Fibroblast of skin of right biceps (primary cell): ENCODE measurements at regions not wholly inside any gene's neighbourhood (a gene's known extent, or its start where the extent isn't known, plus 50 kb on each side); places are given as distances from the start of the nearest gene placed in this dataset.

Experiments used
- DNase-seq: peaks from one replicate; pipeline ENCODE4 v3.0.0-alpha.2; 2013

- DNase-seq: no peak
Measured at GRCh38 chr10:2130705-2131305, 393.5 kb upstream of the ADARB2 start.

DNA sequence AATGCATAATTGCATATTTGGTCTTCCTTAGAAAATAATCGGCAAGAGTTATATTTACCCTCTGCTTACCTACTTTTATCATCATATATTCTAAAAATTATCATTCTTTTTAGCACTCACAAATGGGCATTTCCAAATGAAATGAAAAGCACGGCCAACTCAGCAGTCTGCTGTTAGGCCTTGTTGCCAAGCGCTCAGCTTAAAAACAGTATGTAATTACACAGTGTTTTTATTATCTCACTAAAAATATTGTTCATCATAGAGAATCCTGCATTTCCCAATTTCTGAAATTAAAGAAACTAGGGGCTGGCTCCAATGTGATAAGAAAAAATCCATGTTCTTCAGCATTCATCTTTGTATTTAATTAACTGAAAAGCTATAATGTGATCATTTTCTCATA lies 391.7 kb upstream of the ADARB2 start:
- DNase-seq: no peak

DNA sequence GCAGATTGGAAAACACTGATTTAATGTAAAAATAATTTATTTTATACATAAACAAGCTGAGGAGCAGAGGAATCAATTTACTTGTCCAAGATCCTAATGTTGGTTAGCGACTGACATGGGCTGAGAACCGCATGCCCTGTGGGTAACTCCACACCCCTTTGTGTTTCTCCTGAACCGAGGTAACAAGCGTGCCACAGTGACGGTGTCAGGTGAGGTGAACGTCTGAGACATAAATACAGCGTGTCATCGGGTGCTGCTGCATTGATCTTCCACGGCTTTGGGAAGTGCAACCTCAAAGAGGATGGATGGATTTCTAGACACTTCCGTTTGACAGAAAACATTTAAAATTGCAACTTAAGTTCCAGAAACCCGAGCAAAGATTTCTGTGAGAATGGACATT lies 386.8 kb upstream of the ADARB2 start:
- no peak for DNase-seq

DNA sequence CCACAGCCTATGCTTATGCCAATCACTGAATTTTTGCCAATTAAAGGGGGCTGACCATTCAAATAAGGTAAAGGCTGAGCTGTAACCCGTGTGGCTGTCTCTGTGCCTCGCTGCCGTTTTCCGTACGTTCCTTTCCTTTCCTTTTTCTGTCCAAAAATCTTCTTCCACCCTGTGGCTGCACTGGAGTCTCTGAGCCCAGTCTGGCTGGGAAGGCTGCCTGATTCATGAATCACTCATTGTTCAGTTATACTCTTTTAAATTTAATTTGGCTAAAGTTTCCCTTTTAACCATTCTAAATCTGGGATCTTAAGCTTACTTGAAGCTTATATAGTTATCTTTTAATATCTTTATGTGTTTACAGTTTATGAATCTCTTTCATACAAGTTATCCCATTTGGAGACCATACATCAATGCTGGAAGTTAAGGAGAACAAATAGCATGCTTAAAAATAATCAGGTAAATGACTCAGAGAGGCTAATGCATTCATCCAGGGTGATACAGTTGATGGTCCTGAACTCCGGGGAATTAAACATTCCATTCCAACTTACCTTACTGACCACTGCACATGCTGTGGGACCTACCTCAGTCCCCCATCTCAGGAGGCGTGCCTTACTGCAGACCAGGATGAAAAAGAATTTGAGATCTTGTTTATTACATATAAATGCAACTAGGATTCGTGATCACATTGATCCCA lies 385.3 kb upstream of the ADARB2 start:
- no peak for DNase-seq

GRCh38 chr10:2121929-2122328 lies 384.6 kb upstream of the ADARB2 start:
- no peak for DNase-seq

DNA sequence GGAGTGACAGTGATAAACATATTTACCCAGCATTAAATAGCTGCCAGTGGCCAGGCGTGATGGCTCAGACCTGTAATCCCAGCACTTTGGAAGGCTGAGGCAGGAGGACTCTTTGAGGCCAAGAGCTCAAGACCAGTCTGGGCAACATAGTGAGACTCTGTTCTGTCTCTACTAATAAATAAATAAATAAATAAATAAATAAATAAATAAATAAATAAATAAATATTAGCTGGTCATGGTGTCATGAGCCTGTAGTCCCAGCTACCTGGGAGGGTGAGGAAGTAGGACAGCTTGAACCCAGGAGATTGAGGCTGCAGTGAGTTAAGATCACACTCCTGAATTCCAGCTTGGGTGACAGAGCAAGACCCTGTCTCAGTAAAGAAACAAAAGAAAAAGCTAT lies 384.0 kb upstream of the ADARB2 start:
- no peak for DNase-seq

DNA sequence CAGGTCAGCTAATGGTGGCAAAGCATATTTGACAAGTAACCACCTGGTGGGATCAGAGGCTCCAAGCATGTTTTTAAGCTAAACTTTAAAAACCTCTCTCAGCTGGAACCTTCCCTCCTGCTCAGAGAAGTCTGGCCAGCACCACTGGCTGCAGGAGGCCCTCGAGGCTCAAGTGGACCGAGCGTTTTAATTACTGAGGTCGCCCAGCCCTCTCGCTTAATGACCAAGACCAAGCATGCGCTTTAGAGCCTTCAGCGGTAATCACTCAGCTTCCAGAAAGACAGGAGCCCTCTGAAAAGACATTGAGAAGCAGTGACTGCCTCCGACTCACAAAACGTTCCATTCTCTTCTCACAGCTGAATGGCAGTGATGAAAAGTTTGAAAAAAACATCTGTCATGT lies 383.4 kb upstream of the ADARB2 start:
- no peak for DNase-seq

DNA sequence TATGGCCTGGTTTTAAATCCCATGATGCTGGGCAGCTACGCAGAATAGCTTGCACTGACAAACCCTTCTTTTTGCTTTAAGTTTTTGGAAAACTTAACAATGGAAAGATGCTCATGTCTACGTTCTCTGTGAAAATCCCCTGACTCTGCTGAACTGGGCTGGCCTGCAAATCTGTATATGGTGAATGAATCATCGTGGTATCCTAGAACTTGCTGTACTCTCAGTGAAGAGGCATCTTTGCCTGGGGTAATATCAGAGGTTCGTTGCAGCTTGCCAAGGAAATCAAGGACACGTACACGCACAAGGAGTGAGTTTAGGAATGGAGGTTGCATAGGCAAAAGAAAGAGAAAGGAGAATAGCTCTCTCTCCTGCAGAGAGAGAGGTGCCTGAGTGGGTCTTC lies 382.0 kb upstream of the ADARB2 start:
- DNase-seq: no peak

DNA sequence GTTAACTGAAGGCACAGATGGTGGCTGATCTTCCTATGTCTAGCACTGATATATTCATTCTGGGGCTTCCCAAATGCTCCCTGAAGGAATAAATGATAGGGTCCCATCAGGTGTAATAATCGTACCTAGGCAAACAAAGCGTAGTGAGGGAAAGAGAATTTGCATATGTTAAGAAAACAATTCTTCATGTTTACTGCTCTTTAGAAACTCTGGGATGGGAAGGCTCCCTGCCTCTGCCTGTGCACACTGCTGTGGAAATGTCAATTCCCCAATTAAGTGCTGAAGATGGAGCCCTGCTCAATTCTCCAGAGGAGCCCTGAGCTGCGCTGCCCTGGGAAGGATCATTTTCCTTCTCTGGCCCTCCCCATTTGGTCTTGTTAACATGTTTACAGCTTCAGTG lies 380.9 kb upstream of the ADARB2 start:
- no peak for DNase-seq

DNA sequence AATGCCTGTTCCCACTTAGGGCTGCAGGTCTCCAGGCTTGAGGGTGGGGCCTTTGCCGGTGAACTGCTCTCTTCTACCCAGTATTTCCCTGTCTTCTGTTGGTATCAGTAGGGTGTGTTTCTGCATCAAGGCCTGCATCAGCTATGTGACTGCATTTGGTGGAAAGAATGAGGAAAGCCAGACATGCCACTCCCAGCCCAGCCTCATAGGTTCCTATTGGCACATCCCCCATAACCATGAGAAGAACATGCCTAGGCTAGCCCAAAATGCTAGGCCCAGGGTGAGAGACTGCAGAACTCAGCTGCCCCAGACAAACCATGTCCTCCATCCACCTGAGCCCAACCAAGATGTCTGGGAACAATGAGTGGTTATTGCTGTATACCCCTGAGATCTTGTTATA lies 380.3 kb upstream of the ADARB2 start:
- DNase-seq: no peak

DNA sequence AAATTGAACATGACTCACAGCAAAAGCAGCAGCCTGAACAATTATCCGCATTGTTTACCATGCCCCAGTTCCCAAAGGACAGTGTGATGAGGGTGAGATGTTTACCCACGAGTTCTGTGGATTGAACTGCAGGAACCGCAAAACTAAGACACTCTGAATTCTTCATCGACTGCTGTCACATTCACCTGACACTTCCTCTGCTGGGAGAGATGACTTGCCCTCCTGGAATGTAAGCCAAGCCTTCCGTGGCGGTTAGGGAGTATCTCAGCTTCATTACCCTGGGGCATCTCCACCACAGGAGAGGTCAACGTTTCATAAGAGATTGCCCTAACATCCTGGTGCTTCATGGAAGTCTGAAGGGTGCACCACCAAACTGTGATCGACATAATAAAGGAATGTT lies 374.6 kb upstream of the ADARB2 start:
- peak; percentile 15 for DNase-seq

- DNase-seq: no peak
Measured at GRCh38 chr10:2108496-2108895, 371.2 kb upstream of the ADARB2 start.

DNA sequence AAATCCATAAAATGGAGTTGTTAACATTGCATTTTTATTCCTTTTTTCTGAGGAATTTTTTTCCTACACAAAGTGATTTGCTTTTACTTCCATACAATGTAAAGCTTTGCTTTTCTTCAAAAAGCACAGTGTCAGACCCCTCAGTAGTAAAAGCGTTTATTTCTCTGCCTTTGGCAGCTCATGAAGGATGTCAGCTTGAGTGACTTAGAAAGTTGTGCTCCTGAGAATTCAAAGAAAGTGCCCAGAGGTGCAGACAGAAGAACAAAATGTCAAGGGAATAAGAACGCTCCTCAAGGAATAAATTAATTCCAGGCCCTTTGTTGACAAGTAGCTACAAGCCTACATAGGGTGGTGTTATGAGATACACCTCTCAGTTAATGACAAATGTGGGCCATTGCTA lies 369.3 kb upstream of the ADARB2 start:
- DNase-seq: no peak

DNA sequence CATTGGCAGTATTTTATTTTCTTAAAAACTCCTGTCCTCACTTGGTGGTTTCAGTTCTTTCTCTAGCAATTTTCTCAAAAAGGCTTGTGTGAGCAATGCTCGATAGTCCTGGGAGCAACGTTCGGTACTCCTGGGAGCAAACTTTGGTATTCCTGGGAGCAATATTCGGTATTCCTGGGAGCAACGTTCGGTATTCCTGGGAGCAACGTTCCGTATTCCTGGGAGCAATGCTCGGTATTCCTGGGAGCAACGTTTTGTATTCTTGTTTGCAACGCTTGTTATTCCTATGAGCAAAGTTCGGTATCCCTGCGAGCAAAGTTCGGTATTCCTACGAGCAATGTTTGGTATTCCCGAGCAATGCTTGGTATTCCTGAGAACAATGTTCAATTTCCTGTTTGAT lies 362.0 kb upstream of the ADARB2 start:
- no peak for DNase-seq

DNA sequence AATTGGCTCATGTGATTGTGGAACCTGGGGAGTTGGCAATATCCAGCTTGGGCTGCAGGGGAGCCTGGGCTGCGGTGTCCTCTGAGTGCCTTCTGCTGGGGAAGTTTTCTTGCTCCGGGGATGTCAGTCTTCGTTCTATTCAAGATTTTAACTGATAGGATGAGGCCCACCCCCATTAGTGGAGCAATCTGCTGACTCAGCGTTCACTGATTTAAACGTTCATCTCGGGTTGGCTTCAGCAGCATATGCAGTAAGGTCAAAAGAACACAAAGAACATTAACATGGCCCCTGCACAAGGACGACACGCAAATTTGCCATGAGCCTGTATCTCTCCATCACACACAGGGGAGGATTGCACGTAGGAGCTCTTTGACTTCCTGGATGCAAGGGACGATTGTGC lies 360.6 kb upstream of the ADARB2 start:
- DNase-seq: no peak

DNA sequence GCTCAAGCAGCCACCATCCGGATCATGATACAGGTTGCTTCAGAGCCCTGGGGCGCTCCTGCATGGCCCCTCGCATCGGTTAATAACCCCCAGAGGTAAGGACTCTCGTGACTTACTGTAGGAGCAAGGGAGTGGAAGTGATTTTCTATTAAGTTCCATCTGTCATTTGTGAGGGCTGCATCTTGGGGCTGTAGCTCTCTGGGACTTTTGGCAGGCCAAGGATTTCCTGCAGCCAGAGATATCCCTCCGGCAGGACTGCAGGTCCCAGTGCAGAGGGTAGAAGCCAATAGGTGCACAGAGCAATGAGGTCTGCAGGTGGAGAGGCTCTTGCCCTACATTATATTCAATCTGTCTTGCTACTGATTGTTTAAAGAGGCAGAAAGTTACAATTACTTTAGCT lies 356.8 kb upstream of the ADARB2 start:
- no peak for DNase-seq

DNA sequence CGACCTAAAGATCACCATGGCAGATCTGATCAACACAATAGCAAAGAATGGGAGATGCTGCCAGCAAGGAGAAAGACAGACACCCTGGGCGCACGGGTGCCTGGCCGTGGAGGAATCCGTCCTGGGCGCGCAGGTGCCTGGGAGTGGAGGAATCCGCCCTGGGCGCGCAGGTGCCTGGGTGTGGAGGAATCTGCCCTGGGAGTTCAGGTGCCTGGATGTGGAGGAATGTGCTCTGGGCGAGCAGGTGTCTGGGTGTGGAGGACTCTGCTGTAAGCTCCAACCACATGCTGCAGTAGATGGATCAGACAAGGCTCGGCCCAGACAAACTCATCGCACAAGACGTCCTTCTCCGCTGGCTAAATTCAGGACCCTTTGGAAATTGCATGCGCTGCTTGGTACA lies 346.3 kb upstream of the ADARB2 start:
- no peak for DNase-seq

DNA sequence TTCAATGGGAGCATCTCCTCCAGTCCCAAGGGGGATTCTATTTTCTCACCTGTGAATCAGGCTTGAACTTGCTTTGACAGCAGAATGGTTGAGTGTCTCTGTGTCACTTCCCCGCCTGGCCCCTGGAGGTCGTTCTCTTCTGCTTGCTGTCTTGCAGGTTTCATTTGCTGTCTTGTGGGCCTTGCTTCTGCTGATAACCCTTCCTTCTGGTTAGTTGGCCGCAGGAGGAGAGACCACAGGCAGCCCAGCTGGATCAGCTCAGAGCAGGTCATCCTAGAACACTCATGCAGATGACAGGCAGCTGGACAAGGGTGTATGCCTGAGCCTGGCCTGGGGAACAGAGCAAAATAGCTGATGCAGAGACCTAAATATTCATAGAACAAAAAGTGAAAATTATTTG lies 344.2 kb upstream of the ADARB2 start:
- DNase-seq: no peak

GRCh38 chr10:2079603-2080078 lies 342.3 kb upstream of the ADARB2 start:
- no peak for DNase-seq

GRCh38 chr10:2077231-2077630 lies 339.9 kb upstream of the ADARB2 start:
- no peak for DNase-seq

DNA sequence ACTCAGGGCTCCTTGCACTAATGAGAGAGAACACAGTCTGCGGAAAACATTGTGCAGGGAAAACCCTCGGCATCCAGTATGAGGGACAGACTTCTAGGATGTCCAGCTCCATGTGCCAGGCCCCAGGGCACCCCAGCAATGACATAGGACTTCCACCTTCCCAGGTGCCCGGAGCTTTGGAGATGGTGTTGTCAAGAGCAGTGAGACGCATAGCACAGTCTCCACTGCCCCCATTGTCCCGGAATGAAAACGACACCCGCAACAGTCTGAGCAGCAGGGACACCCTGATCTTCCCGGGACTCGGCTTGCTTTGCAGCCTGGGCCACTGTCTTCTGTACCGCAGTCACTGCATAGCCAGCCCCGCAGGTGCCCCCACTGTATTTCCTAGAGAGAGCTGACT lies 339.2 kb upstream of the ADARB2 start:
- no peak for DNase-seq

- no peak for DNase-seq
Measured at GRCh38 chr10:2067015-2067414, 329.7 kb upstream of the ADARB2 start.

GRCh38 chr10:2054728-2055127 lies 317.4 kb upstream of the ADARB2 start:
- DNase-seq: no peak

DNA sequence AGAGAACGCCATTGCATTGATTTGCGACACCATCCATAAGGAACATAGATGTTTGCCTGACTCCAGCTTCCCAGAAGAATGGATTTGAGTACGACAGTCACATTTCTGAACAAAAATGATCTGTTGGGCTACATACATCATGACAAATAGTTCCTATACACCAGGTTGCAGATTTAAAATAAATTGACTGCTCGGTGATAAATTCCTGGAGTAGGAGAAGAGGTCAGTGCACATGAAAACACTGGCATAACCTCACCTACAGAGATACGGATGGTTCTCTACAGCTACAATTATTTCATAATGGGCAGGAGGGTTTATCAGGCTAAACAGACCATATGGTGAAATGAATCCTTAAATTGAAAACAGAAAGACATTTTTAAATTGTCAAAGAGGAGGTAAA lies 316.5 kb upstream of the ADARB2 start:
- no peak for DNase-seq

DNA sequence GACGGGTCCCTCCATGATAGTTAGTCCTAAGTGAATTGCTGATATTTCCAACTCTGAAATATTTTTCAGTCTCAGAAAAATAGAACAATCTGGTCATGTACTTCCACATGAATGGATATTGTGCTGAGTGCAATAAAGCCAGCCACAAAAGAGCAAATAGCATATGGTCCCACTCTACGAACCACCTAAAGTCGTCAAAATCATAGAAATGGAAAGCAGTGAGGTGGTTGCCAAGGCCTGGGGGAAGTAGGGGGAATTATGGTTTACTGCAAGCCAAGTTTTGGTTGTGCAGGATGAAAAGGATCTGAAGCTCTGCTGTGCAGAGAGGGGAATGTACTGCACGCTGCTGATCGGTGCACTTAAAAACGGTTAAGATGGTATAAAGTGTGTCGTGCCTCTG lies 313.8 kb upstream of the ADARB2 start:
- DNase-seq: no peak
